Liver (tissue), 3 donors: ENCODE measurements at regions not wholly inside any gene's neighbourhood (a gene's known extent, or its start where the extent isn't known, plus 50 kb on each side); places are given as distances from the start of the nearest gene placed in this dataset.

Source experiments
- CTCF ChIP-seq: fragments of 150-350 bp; IDR thresholded peaks from 2 replicates; pipeline ENCODE4 v1.5.1; 2017; ENCODE audit warnings: improper control_type of control experiment, low read depth, low read length; ENCODE audit not compliant: missing input control
- MAX ChIP-seq: IDR thresholded peaks from 2 replicates; pipeline ENCODE4 v1.6.1; 2016; ENCODE audit warnings: antibody characterized with exemption
- REST ChIP-seq: IDR thresholded peaks from 2 replicates; pipeline ENCODE4 v1.6.1; 2016; ENCODE audit warnings: antibody characterized with exemption, mild to moderate bottlenecking
- SP1 ChIP-seq: IDR thresholded peaks from 2 replicates; pipeline ENCODE4 v1.6.1; 2018; ENCODE audit warnings: antibody characterized with exemption, mild to moderate bottlenecking
- YY1 ChIP-seq: IDR thresholded peaks from 2 replicates; pipeline ENCODE4 v1.6.1; 2016; ENCODE audit warnings: antibody characterized with exemption, mild to moderate bottlenecking
- ZBTB33 ChIP-seq: IDR thresholded peaks from 2 replicates; pipeline ENCODE4 v1.6.1; 2016; ENCODE audit warnings: antibody characterized with exemption
- donor health status: healthy.
- donor health status: healthy.

- TF ChIP-seq YY1 (no peak), CTCF (no peak), SP1 (no peak), MAX (no peak), ZBTB33 (no peak), REST (no peak)
These were observed 903.9 kb downstream of the UQCRFS1 start for GRCh38 chr19:28309070-28309469.
